ENCODE measurements at regions not wholly inside any gene's neighbourhood (a gene's known extent, or its start where the extent isn't known, plus 50 kb on each side); places are given as distances from the start of the nearest gene placed in this dataset.

- Histone ChIP-seq H3K36me3 (ENCODE audit: control insufficient read depth, insufficient read depth, low read length) (no peaks in the 10 kb centered on the region), H3K4me3 (ENCODE audit: low read length) (no peak overlapping the region)
- TF ChIP-seq, protein P1, sequence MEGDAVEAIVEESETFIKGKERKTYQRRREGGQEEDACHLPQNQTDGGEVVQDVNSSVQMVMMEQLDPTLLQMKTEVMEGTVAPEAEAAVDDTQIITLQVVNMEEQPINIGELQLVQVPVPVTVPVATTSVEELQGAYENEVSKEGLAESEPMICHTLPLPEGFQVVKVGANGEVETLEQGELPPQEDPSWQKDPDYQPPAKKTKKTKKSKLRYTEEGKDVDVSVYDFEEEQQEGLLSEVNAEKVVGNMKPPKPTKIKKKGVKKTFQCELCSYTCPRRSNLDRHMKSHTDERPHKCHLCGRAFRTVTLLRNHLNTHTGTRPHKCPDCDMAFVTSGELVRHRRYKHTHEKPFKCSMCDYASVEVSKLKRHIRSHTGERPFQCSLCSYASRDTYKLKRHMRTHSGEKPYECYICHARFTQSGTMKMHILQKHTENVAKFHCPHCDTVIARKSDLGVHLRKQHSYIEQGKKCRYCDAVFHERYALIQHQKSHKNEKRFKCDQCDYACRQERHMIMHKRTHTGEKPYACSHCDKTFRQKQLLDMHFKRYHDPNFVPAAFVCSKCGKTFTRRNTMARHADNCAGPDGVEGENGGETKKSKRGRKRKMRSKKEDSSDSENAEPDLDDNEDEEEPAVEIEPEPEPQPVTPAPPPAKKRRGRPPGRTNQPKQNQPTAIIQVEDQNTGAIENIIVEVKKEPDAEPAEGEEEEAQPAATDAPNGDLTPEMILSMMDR (IDR thresholded peaks at IDR 0.05), result no peak
These were observed 167.0 kb downstream of the SMIM20 start for GRCh38 chr4:26080870-26081628.

GRCh38 chr4:26081795-26082498 is 167.9 kb downstream of the SMIM20 start:
- no peak overlapping the region for H3K4me3 Mint-ChIP-seq
- H3K9me3 Mint-ChIP-seq, result no peaks in the 10 kb centered on the region
- H3K4me3 ChIP-seq (ENCODE audit: low read length), result no peak overlapping the region
- H3K9me3 ChIP-seq (ENCODE audit: control insufficient read depth, insufficient read depth, low read length), result no peaks in the 10 kb centered on the region
- H3K27me3 ChIP-seq (ENCODE audit: control insufficient read depth, insufficient read depth, low read length), result peaks cover 3% of the 10 kb centered on the region
- H3K36me3 Mint-ChIP-seq, result no peaks in the 10 kb centered on the region
- peaks cover 10 to 16% of the 10 kb centered on the region in 2 donors for H3K4me1 Mint-ChIP-seq
- no peak overlapping the region for H3K27ac Mint-ChIP-seq
- H3K36me3 ChIP-seq (ENCODE audit: control insufficient read depth, insufficient read depth, low read length), result no peaks in the 10 kb centered on the region
- 13% methylated on average over 4 of the region's 6 CpGs for WGBS (ENCODE audit: insufficient coverage)
- TF ChIP-seq, protein P1 (IDR thresholded peaks at IDR 0.05), result peak; percentile 68
- intact Hi-C loops (cut with micrococcal nuclease), result loop anchor here (1.0 kb wide), 1 partner anchor 328 kb away; no protein-coding TSS in a partner anchor
- no peak overlapping the region for H3K27ac ChIP-seq (ENCODE audit: low read length)
- H3K4me1 ChIP-seq (ENCODE audit: control insufficient read depth, insufficient read depth, low read length), result no peaks in the 10 kb centered on the region
- DNase-seq (peak in 1 of 2 donors; percentile 69), ATAC-seq (peak; percentile 53 to 68 (median 55))
- peaks cover 32 to 57% of the 10 kb centered on the region in 2 donors for H3K27me3 Mint-ChIP-seq (ENCODE audit: low read depth in 2 of 2)

More at GRCh38 chr4:26080870-26081628, 167.0 kb downstream of the SMIM20 start:
- Mint-ChIP-seq H3K9me3 (peaks cover 0 to 3% of the 10 kb centered on the region in 2 donors), H3K36me3 (no peaks in the 10 kb centered on the region), H3K4me1 (peaks cover 18 to 25% of the 10 kb centered on the region in 2 donors), H3K27ac (no peak overlapping the region), H3K4me3 (no peak overlapping the region), H3K27me3 (ENCODE audit: low read depth in 2 of 2) (peaks cover 32 to 57% of the 10 kb centered on the region in 2 donors)
- DNase-seq, result no peak
- H3K27ac ChIP-seq (ENCODE audit: low read length), result no peak overlapping the region
- peaks cover 3% of the 10 kb centered on the region for H3K27me3 ChIP-seq (ENCODE audit: control insufficient read depth, insufficient read depth, low read length)
- ATAC-seq, result no peak
- H3K9me3 ChIP-seq (ENCODE audit: control insufficient read depth, insufficient read depth, low read length), result no peaks in the 10 kb centered on the region
- 63% methylated on average over 14 of the region's 14 CpGs for WGBS (ENCODE audit: insufficient coverage)
- intact Hi-C loops (cut with micrococcal nuclease), result no loop called here
- peaks cover 2% of the 10 kb centered on the region for H3K4me1 ChIP-seq (ENCODE audit: control insufficient read depth, insufficient read depth, low read length)

DNA sequence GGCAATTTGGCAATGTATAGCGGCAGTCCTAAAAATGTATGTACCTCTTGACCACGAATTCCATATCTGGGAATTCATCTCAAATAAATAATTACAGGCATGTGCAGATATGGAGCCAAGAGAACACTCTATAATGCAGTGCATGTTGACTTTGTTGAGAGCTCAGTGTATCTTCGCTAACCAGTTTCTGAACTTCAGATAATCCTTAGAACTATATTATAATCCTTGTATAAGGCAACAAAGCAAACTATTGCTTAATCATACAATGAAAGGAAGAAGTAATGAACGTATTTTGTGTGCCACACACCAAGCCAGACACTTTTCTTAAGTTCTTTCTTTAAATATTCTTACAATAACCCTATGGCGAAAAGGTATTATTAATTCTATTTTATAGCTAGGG is 168.5 kb downstream of the SMIM20 start:
- H3K27me3 Mint-ChIP-seq (ENCODE audit: low read depth in 2 of 2), result peaks cover 32 to 57% of the 10 kb centered on the region in 2 donors
- H3K4me3 Mint-ChIP-seq, result no peak overlapping the region
- TF ChIP-seq, protein P1 (IDR thresholded peaks at IDR 0.05), result no peak
- H3K4me1 Mint-ChIP-seq, result peaks cover 10 to 16% of the 10 kb centered on the region in 2 donors
- H3K4me3 ChIP-seq (ENCODE audit: low read length), result no peak overlapping the region
- no peaks in the 10 kb centered on the region for H3K36me3 ChIP-seq (ENCODE audit: control insufficient read depth, insufficient read depth, low read length)
- DNase-seq (no peak), ATAC-seq (no peak)
- H3K4me1 ChIP-seq (ENCODE audit: control insufficient read depth, insufficient read depth, low read length), result no peaks in the 10 kb centered on the region
- peaks cover 3% of the 10 kb centered on the region for H3K27me3 ChIP-seq (ENCODE audit: control insufficient read depth, insufficient read depth, low read length)
- H3K36me3 Mint-ChIP-seq, result no peaks in the 10 kb centered on the region
- no peaks in the 10 kb centered on the region for H3K9me3 ChIP-seq (ENCODE audit: control insufficient read depth, insufficient read depth, low read length)
- intact Hi-C loops (cut with micrococcal nuclease), result loop anchor here (1.0 kb wide), 1 partner anchor 328 kb away; no protein-coding TSS in a partner anchor
- WGBS (ENCODE audit: insufficient coverage), result 69% methylated on average over 2 of the region's 5 CpGs
- H3K27ac Mint-ChIP-seq, result no peak overlapping the region
- no peaks in the 10 kb centered on the region for H3K9me3 Mint-ChIP-seq
- no peak overlapping the region for H3K27ac ChIP-seq (ENCODE audit: low read length)

Measured in natural killer cell (primary cell).